ENCODE measurements at regions not wholly inside any gene's neighbourhood (a gene's known extent, or its start where the extent isn't known, plus 50 kb on each side); places are given as distances from the start of the nearest gene placed in this dataset.

DNA sequence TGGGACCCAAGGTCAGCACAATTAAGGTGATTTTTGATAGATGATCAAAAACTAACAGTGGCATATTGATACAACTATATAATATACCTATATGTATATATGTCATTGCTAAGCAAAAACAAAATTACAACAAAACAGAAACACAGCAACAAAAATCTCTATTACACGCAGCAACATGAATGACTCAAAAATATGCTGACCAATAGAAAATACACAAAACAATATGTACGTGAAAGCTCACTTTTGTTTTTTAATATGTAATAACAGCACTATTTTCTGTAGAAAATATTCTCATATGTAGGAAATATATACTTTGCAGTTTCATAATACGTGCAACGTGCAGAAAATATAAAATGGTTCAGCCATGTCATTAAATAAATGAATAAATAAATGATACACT lies 1985.7 kb upstream of the CDH9 start:
- no peaks in the 10 kb centered on the region for H3K9me3 ChIP-seq (ENCODE audit: insufficient read depth, low read length)
- no peak for TF ChIP-seq EZH2phosphoT487 (IDR thresholded peaks at IDR 0.05; ENCODE audit: low read depth)
- TF ChIP-seq, protein P1, sequence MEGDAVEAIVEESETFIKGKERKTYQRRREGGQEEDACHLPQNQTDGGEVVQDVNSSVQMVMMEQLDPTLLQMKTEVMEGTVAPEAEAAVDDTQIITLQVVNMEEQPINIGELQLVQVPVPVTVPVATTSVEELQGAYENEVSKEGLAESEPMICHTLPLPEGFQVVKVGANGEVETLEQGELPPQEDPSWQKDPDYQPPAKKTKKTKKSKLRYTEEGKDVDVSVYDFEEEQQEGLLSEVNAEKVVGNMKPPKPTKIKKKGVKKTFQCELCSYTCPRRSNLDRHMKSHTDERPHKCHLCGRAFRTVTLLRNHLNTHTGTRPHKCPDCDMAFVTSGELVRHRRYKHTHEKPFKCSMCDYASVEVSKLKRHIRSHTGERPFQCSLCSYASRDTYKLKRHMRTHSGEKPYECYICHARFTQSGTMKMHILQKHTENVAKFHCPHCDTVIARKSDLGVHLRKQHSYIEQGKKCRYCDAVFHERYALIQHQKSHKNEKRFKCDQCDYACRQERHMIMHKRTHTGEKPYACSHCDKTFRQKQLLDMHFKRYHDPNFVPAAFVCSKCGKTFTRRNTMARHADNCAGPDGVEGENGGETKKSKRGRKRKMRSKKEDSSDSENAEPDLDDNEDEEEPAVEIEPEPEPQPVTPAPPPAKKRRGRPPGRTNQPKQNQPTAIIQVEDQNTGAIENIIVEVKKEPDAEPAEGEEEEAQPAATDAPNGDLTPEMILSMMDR (IDR thresholded peaks at IDR 0.05; ENCODE audit: low read depth, low read length): no peak
- no peaks in the 10 kb centered on the region for H4K20me1 ChIP-seq (ENCODE audit: insufficient read depth, low read length)
- no peaks in the 10 kb centered on the region for H3K4me1 ChIP-seq (ENCODE audit: low read length)
- no peak overlapping the region for H2AFZ ChIP-seq (ENCODE audit: low read depth, low read length)
- H3K79me2 ChIP-seq (ENCODE audit: low read length): no peaks in the 10 kb centered on the region
- no peak overlapping the region for H3K4me3 ChIP-seq (ENCODE audit: low read length)
- H3K36me3 ChIP-seq (replicated peaks; ENCODE audit: low read depth, low read length): no peaks in the 10 kb centered on the region
- no peak overlapping the region for H3K27ac ChIP-seq (ENCODE audit: low read length)
- no peak overlapping the region for H3K4me2 ChIP-seq (ENCODE audit: low read length)
- no peaks in the 10 kb centered on the region for H3K27me3 ChIP-seq (ENCODE audit: low read depth, low read length)
- no peak overlapping the region for H3K9ac ChIP-seq (ENCODE audit: low read length)

DNA sequence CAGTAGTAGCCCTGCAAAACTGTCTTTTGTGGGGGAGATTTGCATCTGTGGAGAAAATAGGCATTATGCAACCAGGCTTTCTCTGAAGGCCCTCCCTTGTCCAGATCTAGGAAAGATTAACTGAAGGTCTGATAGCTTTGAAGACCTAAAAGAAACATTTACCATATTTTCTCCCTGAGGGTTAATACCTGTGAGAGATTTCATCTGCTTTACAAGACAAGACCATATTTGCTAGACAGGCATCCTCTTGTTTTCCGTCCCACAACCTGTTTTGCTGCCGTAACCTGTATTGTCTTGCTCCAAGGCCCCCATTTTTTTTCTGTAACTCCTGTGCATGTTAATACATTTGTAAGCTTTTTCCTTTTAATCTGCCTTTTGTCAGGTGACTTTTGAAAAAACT lies 1985.2 kb upstream of the CDH9 start:
- H3K4me3 ChIP-seq (ENCODE audit: low read length): no peak overlapping the region
- H3K79me2 ChIP-seq (ENCODE audit: low read length): no peaks in the 10 kb centered on the region
- no peak overlapping the region for H3K4me2 ChIP-seq (ENCODE audit: low read length)
- H3K27me3 ChIP-seq (ENCODE audit: low read depth, low read length): no peaks in the 10 kb centered on the region
- no peak for TF ChIP-seq EZH2phosphoT487 (IDR thresholded peaks at IDR 0.05; ENCODE audit: low read depth)
- TF ChIP-seq, protein P1 (IDR thresholded peaks at IDR 0.05; ENCODE audit: low read depth, low read length): no peak
- H4K20me1 ChIP-seq (ENCODE audit: insufficient read depth, low read length): no peaks in the 10 kb centered on the region
- no peaks in the 10 kb centered on the region for H3K4me1 ChIP-seq (ENCODE audit: low read length)
- no peaks in the 10 kb centered on the region for H3K36me3 ChIP-seq (replicated peaks; ENCODE audit: low read depth, low read length)
- no peak overlapping the region for H3K27ac ChIP-seq (ENCODE audit: low read length)
- H3K9me3 ChIP-seq (ENCODE audit: insufficient read depth, low read length): no peaks in the 10 kb centered on the region
- no peak overlapping the region for H2AFZ ChIP-seq (ENCODE audit: low read depth, low read length)
- no peak overlapping the region for H3K9ac ChIP-seq (ENCODE audit: low read length)

DNA sequence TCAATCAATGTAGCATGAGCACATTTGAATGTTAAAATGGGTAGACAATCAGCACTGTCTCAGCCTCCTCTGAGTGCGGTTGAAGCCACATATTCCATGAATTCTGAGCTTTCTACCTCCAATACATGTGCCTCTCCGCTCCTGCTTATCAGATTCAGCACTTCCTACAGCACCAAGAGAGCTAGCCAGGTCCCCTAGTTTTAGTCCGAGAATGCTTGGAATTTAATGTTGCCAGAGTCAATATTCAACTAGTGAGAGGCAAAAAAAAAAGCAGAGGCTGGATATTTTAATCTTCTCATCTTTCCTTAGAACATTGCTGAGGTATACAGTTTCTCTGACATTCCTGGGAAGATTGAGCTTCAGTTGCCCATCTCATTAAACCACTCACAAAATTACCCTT lies 1979.1 kb upstream of the CDH9 start:
- TF ChIP-seq, protein P1 (IDR thresholded peaks at IDR 0.05; ENCODE audit: low read depth, low read length): no peak
- no peak for TF ChIP-seq EZH2phosphoT487 (IDR thresholded peaks at IDR 0.05; ENCODE audit: low read depth)
- Histone ChIP-seq H3K27ac (ENCODE audit: low read length) (no peak overlapping the region), H3K4me1 (ENCODE audit: low read length) (peaks cover 10% of the 10 kb centered on the region), H3K9ac (ENCODE audit: low read length) (no peak overlapping the region), H3K4me3 (ENCODE audit: low read length) (no peak overlapping the region), H3K4me2 (ENCODE audit: low read length) (peak overlapping the region; percentile 33), H2AFZ (ENCODE audit: low read depth, low read length) (0 out of 2 replicates have a peak overlapping the region, but pooled peaks have one; percentile 18), H3K79me2 (ENCODE audit: low read length) (no peaks in the 10 kb centered on the region), H4K20me1 (ENCODE audit: insufficient read depth, low read length) (no peaks in the 10 kb centered on the region), H3K27me3 (ENCODE audit: low read depth, low read length) (no peaks in the 10 kb centered on the region), H3K36me3 (replicated peaks; ENCODE audit: low read depth, low read length) (no peaks in the 10 kb centered on the region), H3K9me3 (ENCODE audit: insufficient read depth, low read length) (no peaks in the 10 kb centered on the region)

DNA sequence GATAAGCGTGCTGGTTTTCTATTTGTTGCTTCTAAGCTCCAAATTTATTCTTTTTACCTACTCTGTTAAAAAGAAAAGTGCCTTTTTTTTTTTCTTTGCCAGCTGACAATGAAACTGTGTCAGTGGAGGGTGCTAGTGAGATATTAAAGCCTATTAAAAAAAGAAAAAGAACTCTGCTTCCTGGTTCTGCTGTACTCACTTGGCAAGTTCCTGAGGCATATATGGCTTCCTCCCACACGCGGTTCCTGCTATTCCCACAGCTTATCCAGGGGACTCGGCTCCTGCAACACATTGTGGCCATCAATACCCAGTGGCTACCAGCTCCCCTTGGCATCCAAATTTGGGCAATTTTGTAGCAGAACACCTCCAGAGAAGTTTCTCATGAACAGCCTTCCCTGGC lies 1977.7 kb upstream of the CDH9 start:
- Histone ChIP-seq H3K4me2 (ENCODE audit: low read length) (no peak overlapping the region), H2AFZ (ENCODE audit: low read depth, low read length) (no peak overlapping the region), H3K9ac (ENCODE audit: low read length) (no peak overlapping the region), H3K27ac (ENCODE audit: low read length) (no peak overlapping the region), H3K36me3 (replicated peaks; ENCODE audit: low read depth, low read length) (no peaks in the 10 kb centered on the region), H3K4me3 (ENCODE audit: low read length) (no peak overlapping the region), H3K27me3 (ENCODE audit: low read depth, low read length) (no peaks in the 10 kb centered on the region), H4K20me1 (ENCODE audit: insufficient read depth, low read length) (no peaks in the 10 kb centered on the region), H3K9me3 (ENCODE audit: insufficient read depth, low read length) (no peaks in the 10 kb centered on the region), H3K79me2 (ENCODE audit: low read length) (no peaks in the 10 kb centered on the region), H3K4me1 (ENCODE audit: low read length) (peaks cover 10% of the 10 kb centered on the region)
- no peak for TF ChIP-seq EZH2phosphoT487 (IDR thresholded peaks at IDR 0.05; ENCODE audit: low read depth)
- TF ChIP-seq, protein P1 (IDR thresholded peaks at IDR 0.05; ENCODE audit: low read depth, low read length): no peak

Data from OCI-LY3 (cell line).